Progenitor cell of endocrine pancreas (in vitro differentiated cells): ENCODE measurements at regions not wholly inside any gene's neighbourhood (a gene's known extent, or its start where the extent isn't known, plus 50 kb on each side); places are given as distances from the start of the nearest gene placed in this dataset.

Source experiments
- DNase-seq: peaks from one replicate; pipeline ENCODE4 v3.0.0; 2021; ENCODE audit warnings: low spot score; ENCODE audit not compliant: unreplicated experiment
- H3K27ac Mint-ChIP-seq: 2 replicates; pipeline ENCODE4 v1.8.0; 2021; ENCODE audit warnings: mild to moderate bottlenecking, moderate library complexity, mixed read lengths
- H3K27me3 Mint-ChIP-seq: 2 replicates; pipeline ENCODE4 v1.8.0; 2021; ENCODE audit warnings: mixed read lengths
- H3K36me3 Mint-ChIP-seq: 2 replicates; pipeline ENCODE4 v1.8.0; 2022; ENCODE audit warnings: mixed read lengths; ENCODE audit not compliant: insufficient read depth
- H3K4me1 Mint-ChIP-seq: 2 replicates; pipeline ENCODE4 v1.8.0; 2021; ENCODE audit warnings: low read depth, mixed read lengths
- H3K4me3 Mint-ChIP-seq: 2 replicates; pipeline ENCODE4 v1.8.0; 2021; ENCODE audit warnings: low read depth, mild to moderate bottlenecking, moderate library complexity, mixed read lengths
- H3K9me3 Mint-ChIP-seq: 2 replicates; pipeline ENCODE4 v1.8.0; 2021; ENCODE audit warnings: low read depth, mixed read lengths
- TF ChIP-seq, protein P1 (sequence below): fragments of 200-600 bp; sonication (generic); IDR thresholded peaks from one replicate; pipeline ENCODE4 v1.5.0; 2021; ENCODE audit warnings: antibody characterized with exemption, mild to moderate bottlenecking; ENCODE audit not compliant: unreplicated experiment

DNA sequence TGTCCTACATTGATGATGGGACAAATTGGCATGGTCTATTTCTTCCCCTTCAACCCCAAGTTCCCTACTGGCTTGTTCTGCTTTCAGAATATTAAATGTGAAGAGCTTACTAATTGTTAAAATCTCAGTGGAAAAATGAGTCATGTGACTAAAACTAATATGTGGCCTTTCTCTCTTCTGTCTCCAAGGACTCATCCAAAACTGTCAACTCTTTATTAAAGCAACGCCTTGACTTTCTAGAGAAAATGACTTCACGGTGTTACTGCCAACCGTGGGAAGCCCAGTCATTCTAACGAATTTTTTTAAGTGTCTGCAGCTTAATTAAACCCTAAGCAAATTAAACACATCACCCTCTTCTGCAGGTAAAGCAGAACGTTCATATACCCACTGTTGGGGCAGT, 431.6 kb downstream of the DTWD2 start:
- H3K27me3 Mint-ChIP-seq = no peaks in the 10 kb centered on the region
- no peak overlapping the region for H3K27ac Mint-ChIP-seq
- no peak for DNase-seq
- TF ChIP-seq, protein P1, sequence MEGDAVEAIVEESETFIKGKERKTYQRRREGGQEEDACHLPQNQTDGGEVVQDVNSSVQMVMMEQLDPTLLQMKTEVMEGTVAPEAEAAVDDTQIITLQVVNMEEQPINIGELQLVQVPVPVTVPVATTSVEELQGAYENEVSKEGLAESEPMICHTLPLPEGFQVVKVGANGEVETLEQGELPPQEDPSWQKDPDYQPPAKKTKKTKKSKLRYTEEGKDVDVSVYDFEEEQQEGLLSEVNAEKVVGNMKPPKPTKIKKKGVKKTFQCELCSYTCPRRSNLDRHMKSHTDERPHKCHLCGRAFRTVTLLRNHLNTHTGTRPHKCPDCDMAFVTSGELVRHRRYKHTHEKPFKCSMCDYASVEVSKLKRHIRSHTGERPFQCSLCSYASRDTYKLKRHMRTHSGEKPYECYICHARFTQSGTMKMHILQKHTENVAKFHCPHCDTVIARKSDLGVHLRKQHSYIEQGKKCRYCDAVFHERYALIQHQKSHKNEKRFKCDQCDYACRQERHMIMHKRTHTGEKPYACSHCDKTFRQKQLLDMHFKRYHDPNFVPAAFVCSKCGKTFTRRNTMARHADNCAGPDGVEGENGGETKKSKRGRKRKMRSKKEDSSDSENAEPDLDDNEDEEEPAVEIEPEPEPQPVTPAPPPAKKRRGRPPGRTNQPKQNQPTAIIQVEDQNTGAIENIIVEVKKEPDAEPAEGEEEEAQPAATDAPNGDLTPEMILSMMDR = no peak
- H3K36me3 Mint-ChIP-seq = no peaks in the 10 kb centered on the region
- no peak overlapping the region for H3K4me3 Mint-ChIP-seq
- H3K9me3 Mint-ChIP-seq = no peaks in the 10 kb centered on the region
- H3K4me1 Mint-ChIP-seq = peaks cover 1% of the 10 kb centered on the region

DNA sequence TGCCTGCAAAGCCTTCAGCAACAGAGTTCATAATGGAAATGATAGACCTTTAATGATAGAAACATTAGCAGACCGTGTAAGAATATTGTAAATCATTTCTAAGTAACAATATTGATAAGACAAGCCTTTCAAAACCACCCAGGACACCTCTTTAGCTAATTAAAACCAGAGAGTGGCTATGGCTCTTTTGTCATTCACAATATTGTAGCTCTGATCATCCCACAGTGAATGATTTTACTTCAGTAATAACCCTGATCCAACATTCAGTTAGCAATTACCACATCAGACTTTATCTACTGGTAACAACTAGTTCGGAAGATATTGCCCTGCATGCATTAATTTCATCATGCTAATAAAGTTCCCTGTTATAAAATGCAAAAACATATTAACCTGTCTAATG, 432.6 kb downstream of the DTWD2 start:
- TF ChIP-seq, protein P1 = no peak
- Mint-ChIP-seq H3K9me3 (no peaks in the 10 kb centered on the region), H3K27ac (no peak overlapping the region), H3K36me3 (no peaks in the 10 kb centered on the region), H3K4me1 (no peaks in the 10 kb centered on the region), H3K4me3 (no peak overlapping the region), H3K27me3 (no peaks in the 10 kb centered on the region)
- no peak for DNase-seq

DNA sequence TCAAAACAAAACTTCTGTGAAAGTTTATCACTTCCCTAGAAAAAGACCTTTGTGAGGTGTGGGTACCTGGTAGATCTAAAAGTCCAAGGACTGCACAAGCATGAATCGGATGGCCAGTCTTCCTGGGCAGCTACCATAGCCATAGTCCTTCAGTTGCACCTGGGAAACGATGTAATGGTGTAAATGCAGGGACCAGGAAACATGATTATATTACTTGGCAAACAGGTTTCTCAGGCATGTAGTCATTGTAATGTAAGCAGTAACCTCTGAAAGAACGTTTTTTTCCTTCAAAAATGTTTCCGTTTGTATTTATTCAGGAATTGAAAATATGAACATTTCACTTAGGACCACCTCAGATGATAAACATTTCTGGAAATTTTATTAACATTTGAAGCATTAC, 433.4 kb downstream of the DTWD2 start:
- no peaks in the 10 kb centered on the region for H3K36me3 Mint-ChIP-seq
- TF ChIP-seq, protein P1 = no peak
- DNase-seq = no peak
- H3K4me1 Mint-ChIP-seq = no peaks in the 10 kb centered on the region
- no peaks in the 10 kb centered on the region for H3K9me3 Mint-ChIP-seq
- H3K4me3 Mint-ChIP-seq = no peak overlapping the region
- no peak overlapping the region for H3K27ac Mint-ChIP-seq
- H3K27me3 Mint-ChIP-seq = no peaks in the 10 kb centered on the region

DNA sequence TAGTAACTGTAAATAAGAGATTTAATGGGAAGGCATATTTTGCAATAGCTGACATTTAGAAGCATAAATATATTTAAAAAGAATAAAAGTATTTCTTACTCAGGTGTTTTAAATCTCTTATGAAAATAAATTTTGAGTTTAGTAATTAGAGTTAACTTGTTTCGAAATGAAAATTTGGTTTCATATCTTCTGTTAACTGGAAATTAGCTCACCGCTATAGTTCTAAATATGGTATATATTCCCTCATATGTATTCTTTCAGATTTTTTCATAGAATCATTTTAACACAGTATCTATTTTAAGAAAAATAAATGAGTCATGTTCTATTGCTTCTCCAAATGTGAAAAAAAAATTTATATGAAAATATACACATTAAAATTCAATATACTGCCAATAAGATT, 434.1 kb downstream of the DTWD2 start:
- no peaks in the 10 kb centered on the region for H3K4me1 Mint-ChIP-seq
- no peak overlapping the region for H3K27ac Mint-ChIP-seq
- no peaks in the 10 kb centered on the region for H3K27me3 Mint-ChIP-seq
- H3K9me3 Mint-ChIP-seq = no peaks in the 10 kb centered on the region
- no peak for DNase-seq
- H3K36me3 Mint-ChIP-seq = no peaks in the 10 kb centered on the region
- H3K4me3 Mint-ChIP-seq = no peak overlapping the region
- TF ChIP-seq, protein P1 = no peak

DNA sequence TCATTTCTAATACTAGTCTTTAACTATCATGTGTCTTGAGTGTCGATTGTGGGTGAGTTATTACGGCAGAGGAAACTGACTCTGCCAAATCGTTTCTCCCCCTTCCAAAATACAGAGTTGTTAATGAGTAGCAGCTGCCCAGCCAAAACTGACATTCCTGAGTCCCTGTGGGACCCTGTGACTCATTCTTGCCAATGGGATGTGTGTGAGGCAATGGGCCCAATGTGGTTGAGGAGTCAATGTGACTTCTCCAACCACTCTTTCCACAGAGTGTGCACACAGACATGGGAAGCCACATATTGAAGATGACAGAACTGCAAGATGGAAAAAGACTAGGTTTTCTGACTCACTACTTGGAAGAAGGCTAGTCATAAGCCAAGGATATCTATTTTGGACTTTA, 434.7 kb downstream of the DTWD2 start:
- H3K36me3 Mint-ChIP-seq = no peaks in the 10 kb centered on the region
- H3K4me3 Mint-ChIP-seq = no peak overlapping the region
- no peaks in the 10 kb centered on the region for H3K27me3 Mint-ChIP-seq
- H3K27ac Mint-ChIP-seq = no peak overlapping the region
- H3K4me1 Mint-ChIP-seq = no peaks in the 10 kb centered on the region
- no peaks in the 10 kb centered on the region for H3K9me3 Mint-ChIP-seq
- TF ChIP-seq, protein P1 = no peak
- DNase-seq = no peak
